GM12873 (cell line): ENCODE measurements at regions not wholly inside any gene's neighbourhood (a gene's known extent, or its start where the extent isn't known, plus 50 kb on each side); places are given as distances from the start of the nearest gene placed in this dataset.

Source experiments
- TF ChIP-seq, protein P1 (sequence below): IDR thresholded peaks from 2 replicates; pipeline ENCODE4 v1.5.1; 2012; ENCODE audit warnings: low read depth, mild to moderate bottlenecking, moderate library complexity, low read length, control low read depth; ENCODE audit not compliant: insufficient read depth; ENCODE audit errors: missing control alignments

DNA sequence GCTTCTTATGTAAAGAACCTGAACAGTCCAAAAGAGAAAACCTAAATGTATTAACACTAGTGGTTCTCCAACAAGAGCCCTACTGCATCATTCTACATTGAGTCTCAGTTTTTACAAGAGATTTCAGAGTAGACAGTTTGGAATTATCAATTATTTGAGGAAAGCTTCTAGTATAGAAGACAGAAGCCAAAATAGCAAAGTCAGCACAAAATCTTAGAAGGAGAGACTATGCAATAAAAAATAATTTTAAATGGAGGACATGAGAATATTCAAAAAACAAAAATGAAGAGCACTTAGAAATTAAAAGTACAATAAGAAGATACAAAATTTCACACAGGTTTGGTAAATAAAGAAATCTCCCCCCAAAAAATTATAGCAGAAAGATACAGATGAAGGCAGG lies 406.3 kb upstream of the USP15 start:
- TF ChIP-seq, protein P1, sequence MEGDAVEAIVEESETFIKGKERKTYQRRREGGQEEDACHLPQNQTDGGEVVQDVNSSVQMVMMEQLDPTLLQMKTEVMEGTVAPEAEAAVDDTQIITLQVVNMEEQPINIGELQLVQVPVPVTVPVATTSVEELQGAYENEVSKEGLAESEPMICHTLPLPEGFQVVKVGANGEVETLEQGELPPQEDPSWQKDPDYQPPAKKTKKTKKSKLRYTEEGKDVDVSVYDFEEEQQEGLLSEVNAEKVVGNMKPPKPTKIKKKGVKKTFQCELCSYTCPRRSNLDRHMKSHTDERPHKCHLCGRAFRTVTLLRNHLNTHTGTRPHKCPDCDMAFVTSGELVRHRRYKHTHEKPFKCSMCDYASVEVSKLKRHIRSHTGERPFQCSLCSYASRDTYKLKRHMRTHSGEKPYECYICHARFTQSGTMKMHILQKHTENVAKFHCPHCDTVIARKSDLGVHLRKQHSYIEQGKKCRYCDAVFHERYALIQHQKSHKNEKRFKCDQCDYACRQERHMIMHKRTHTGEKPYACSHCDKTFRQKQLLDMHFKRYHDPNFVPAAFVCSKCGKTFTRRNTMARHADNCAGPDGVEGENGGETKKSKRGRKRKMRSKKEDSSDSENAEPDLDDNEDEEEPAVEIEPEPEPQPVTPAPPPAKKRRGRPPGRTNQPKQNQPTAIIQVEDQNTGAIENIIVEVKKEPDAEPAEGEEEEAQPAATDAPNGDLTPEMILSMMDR, result no peak

DNA sequence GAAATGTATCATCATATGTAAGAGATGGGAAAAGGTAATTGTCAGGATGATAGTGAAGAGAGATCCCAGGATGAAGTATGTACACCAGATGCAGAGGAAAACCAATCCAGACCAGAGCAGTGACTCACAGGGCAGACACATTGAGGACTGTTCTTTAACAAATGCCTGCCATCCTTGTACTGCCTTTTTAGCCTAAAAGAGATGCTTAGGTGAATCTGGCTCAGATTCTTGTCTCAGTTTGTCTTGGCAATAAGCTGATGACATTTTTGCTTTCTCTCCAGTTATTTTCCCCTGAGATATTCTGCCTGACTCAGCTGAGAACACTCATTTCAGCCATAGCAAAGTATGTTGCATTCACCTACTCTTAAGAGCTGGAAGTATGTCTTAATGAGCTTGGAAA lies 405.3 kb upstream of the USP15 start:
- TF ChIP-seq, protein P1, result no peak

DNA sequence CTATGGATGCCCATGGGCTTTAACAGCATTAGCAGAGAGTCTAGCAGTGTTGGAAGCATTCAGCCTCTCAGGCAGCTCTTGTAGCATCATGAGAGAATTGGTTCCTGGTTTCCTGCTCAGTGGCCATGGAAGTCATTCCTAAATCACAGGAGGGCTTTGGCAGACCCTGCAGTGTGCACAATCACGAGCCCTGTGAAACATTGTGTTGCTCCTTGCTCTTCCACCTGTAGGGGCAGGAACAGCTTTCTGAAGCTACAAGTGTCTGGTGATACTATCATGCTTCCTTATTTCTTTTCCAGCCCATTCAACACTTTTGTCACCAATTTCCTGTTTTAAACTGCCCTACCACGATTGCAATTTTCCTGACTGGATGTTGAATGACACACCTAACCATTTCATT lies 402.2 kb upstream of the USP15 start:
- TF ChIP-seq, protein P1, result no peak

DNA sequence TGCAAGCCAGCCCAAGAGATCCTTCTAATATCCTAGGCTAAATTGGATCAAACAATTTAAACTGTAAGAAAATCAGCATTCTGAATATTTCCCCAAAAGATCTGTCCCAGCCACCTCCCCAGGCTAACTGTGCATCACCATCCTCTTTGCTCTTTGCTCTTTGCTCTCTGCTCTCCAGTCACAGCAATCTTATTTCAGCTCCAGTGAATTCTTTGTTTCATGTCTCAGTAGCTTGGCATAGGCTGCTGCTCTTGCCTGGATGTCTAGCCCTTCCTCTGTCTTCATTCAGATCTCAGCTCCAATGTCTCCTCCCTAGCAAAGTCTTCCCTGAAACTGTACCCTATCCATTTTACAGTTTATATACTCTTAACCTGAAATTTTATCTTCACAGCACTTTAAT lies 399.8 kb upstream of the USP15 start:
- TF ChIP-seq, protein P1, result no peak

DNA sequence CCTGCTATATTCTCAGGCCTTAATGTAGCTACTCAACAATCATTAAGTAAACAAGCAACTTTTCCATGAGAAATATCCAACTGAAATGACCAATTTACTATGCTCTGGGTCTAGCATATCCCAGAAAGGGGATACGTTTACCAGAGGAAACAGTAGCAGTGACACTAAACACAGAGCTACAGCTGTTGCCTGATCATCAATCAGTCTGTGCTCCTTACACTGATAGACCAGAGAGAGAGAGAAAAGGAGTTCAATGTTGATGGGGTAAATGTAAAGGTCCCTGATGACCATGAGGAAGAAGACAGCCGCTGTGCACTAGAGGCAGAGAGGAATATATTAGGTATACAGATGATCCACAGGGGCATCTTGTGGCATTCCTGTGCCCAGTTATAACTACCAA lies 397.2 kb upstream of the USP15 start:
- TF ChIP-seq, protein P1, result no peak

- TF ChIP-seq, protein P1, result no peak
Measured at GRCh38 chr12:61863811-61864210, 396.4 kb upstream of the USP15 start.

DNA sequence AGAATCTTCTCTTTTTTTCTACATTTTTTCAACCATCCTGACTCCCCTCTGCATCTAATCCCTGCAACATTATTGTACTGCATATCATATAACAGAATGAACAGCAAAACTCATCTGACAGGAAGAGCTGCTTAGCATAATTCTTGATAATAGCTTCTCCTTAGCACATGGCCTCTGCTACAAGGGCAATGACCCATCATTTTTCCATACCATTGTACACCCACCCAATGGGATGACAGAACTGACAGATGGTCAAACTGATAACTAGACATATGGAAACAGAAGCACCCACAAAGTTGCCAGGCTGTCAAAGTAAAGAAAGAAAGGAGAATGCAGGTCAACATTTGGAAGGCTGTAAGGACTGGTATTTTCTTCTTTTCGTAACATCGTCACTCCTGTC lies 390.4 kb upstream of the USP15 start:
- TF ChIP-seq, protein P1, result no peak
